BE2C (cell line): ENCODE measurements at regions not wholly inside any gene's neighbourhood (a gene's known extent, or its start where the extent isn't known, plus 50 kb on each side); places are given as distances from the start of the nearest gene placed in this dataset.
A peak's percentile ranks its signal among the peaks of the same experiment; 100 is the strongest.

Source experiments
- DNase-seq: peaks from one replicate; pipeline ENCODE4 v3.0.0-alpha.2; 2020
- H3K27me3 ChIP-seq: fragments of 250-450 bp; sonication (Bioruptor Pico); 2 replicates; pipeline ENCODE4 v1.5.1; 2020; ENCODE audit warnings: mild to moderate bottlenecking
- H3K36me3 ChIP-seq: fragments of 250-450 bp; sonication (Bioruptor Pico); 2 replicates; pipeline ENCODE4 v1.5.1; 2020; ENCODE audit warnings: mild to moderate bottlenecking
- H3K4me1 ChIP-seq: fragments of 250-450 bp; sonication (Bioruptor Pico); 2 replicates; pipeline ENCODE4 v1.5.1; 2020
- H3K4me3 ChIP-seq: 2 replicates; pipeline ENCODE4 v1.5.1; 2011; ENCODE audit warnings: low read depth, low read length
- H3K9me3 ChIP-seq: fragments of 250-450 bp; sonication (Bioruptor Pico); 2 replicates; pipeline ENCODE4 v1.5.1; 2020
- CTCF ChIP-seq: IDR thresholded peaks from 2 replicates; pipeline ENCODE4 v1.5.1; 2012; ENCODE audit warnings: mild to moderate bottlenecking, low read depth, low read length

- no peak overlapping the region for H3K4me3 ChIP-seq
- H3K36me3 ChIP-seq: no peaks in the 10 kb centered on the region
- no peaks in the 10 kb centered on the region for H3K9me3 ChIP-seq
- H3K27me3 ChIP-seq: no peaks in the 10 kb centered on the region
- DNase-seq: no peak
- H3K4me1 ChIP-seq: no peaks in the 10 kb centered on the region
- no peak for TF ChIP-seq CTCF
Measured at GRCh38 chr11:42727879-42728278, 583.9 kb upstream of the API5 start.

GRCh38 chr11:42762348-42762747, 549.4 kb upstream of the API5 start:
- DNase-seq: no peak
- no peaks in the 10 kb centered on the region for H3K36me3 ChIP-seq
- no peaks in the 10 kb centered on the region for H3K27me3 ChIP-seq
- TF ChIP-seq CTCF: no peak
- no peaks in the 10 kb centered on the region for H3K4me1 ChIP-seq
- no peaks in the 10 kb centered on the region for H3K9me3 ChIP-seq
- H3K4me3 ChIP-seq: no peak overlapping the region

- Histone ChIP-seq H3K27me3 (no peaks in the 10 kb centered on the region), H3K36me3 (no peaks in the 10 kb centered on the region), H3K4me3 (no peak overlapping the region), H3K9me3 (no peaks in the 10 kb centered on the region), H3K4me1 (no peaks in the 10 kb centered on the region)
- no peak for TF ChIP-seq CTCF
- DNase-seq: no peak
Measured at GRCh38 chr11:42764936-42765335, 546.9 kb upstream of the API5 start.

GRCh38 chr11:42768576-42768975, 543.2 kb upstream of the API5 start:
- Histone ChIP-seq H3K27me3 (no peaks in the 10 kb centered on the region), H3K4me3 (peak overlapping the region; percentile 43), H3K4me1 (no peaks in the 10 kb centered on the region; the same call in 1 of the 2 replicates), H3K36me3 (no peaks in the 10 kb centered on the region), H3K9me3 (no peaks in the 10 kb centered on the region)
- no peak for TF ChIP-seq CTCF
- DNase-seq: no peak

GRCh38 chr11:42770444-42771065, 541.2 kb upstream of the API5 start:
- TF ChIP-seq CTCF: peak; percentile 78
- H3K36me3 ChIP-seq: no peaks in the 10 kb centered on the region
- peak; percentile 36 for DNase-seq

GRCh38 chr11:42772886-42773285, 538.9 kb upstream of the API5 start:
- no peak for DNase-seq
- no peaks in the 10 kb centered on the region for H3K27me3 ChIP-seq
- peaks cover 3% of the 10 kb centered on the region; the same call in 1 of the 2 replicates for H3K4me1 ChIP-seq
- H3K4me3 ChIP-seq: no peak overlapping the region
- no peaks in the 10 kb centered on the region for H3K9me3 ChIP-seq
- TF ChIP-seq CTCF: no peak
- H3K36me3 ChIP-seq: no peaks in the 10 kb centered on the region

More at GRCh38 chr11:42770444-42771065, 541.2 kb upstream of the API5 start:
- Histone ChIP-seq H3K9me3 (no peaks in the 10 kb centered on the region), H3K4me3 (no peak overlapping the region), H3K27me3 (no peaks in the 10 kb centered on the region), H3K4me1 (no peaks in the 10 kb centered on the region; the same call in 1 of the 2 replicates)
